Amygdala (tissue), 56 donors: ENCODE measurements at regions not wholly inside any gene's neighbourhood (a gene's known extent, or its start where the extent isn't known, plus 50 kb on each side); places are given as distances from the start of the nearest gene placed in this dataset.
"Not testable (repeated sequence)": the region's sequence is repeated elsewhere in the genome, so short reads cannot be mapped to it uniquely, and the experiment has no call there.

Source experiments
- DNase-seq, 56 donors: peaks; one replicate each; lab custom pipeline; 2025; lab: John Stamatoyannopoulos, UW

- no peak for DNase-seq
Observed at GRCh38 chr4:3911252-3911856, 145.2 kb downstream of the ADRA2C start.

GRCh38 chr4:3914511-3914910, 148.3 kb downstream of the ADRA2C start:
- not testable (repeated sequence) for DNase-seq

GRCh38 chr4:3919509-3919908, 153.3 kb downstream of the ADRA2C start:
- not testable (repeated sequence) for DNase-seq

- not testable (repeated sequence) for DNase-seq
Observed at GRCh38 chr4:3921902-3922301, 155.7 kb downstream of the ADRA2C start.

GRCh38 chr4:3925841-3926240, 159.7 kb downstream of the ADRA2C start:
- DNase-seq = not testable (repeated sequence)

- not testable (repeated sequence) for DNase-seq
Observed at GRCh38 chr4:3926271-3926670, 160.1 kb downstream of the ADRA2C start.

GRCh38 chr4:3926969-3927755, 161.0 kb downstream of the ADRA2C start:
- DNase-seq = not testable (repeated sequence)

- DNase-seq = not testable (repeated sequence)
Observed at GRCh38 chr4:3929431-3929830, 163.2 kb downstream of the ADRA2C start.

- not testable (repeated sequence) for DNase-seq
Observed at GRCh38 chr4:3932734-3933133, 166.5 kb downstream of the ADRA2C start.

- DNase-seq = not testable (repeated sequence)
Observed at GRCh38 chr4:3935406-3935805, 169.2 kb downstream of the ADRA2C start.

- no peak for DNase-seq
Observed at GRCh38 chr4:3936184-3936583, 170.0 kb downstream of the ADRA2C start.

GRCh38 chr4:3937849-3938562, 171.8 kb downstream of the ADRA2C start:
- DNase-seq = not testable (repeated sequence)

GRCh38 chr4:3938676-3939075, 172.5 kb downstream of the ADRA2C start:
- not testable (repeated sequence) for DNase-seq

- DNase-seq = not testable (repeated sequence)
Observed at GRCh38 chr4:3939954-3940591, 173.9 kb downstream of the ADRA2C start.

- not testable (repeated sequence) for DNase-seq
Observed at GRCh38 chr4:3941735-3942522, 175.7 kb downstream of the ADRA2C start.

- peak in 30 of 56 donors; percentile 3 to 78 (median 26) for DNase-seq
Observed at GRCh38 chr4:3942569-3942971, 176.4 kb downstream of the ADRA2C start.

GRCh38 chr4:3943051-3943450, 176.9 kb downstream of the ADRA2C start:
- DNase-seq = not testable (repeated sequence)

GRCh38 chr4:3945511-3946290, 179.5 kb downstream of the ADRA2C start:
- DNase-seq = no peak

GRCh38 chr4:3946553-3946952, 180.4 kb downstream of the ADRA2C start:
- DNase-seq = not testable (repeated sequence)
